ENCODE measurements at regions not wholly inside any gene's neighbourhood (a gene's known extent, or its start where the extent isn't known, plus 50 kb on each side); places are given as distances from the start of the nearest gene placed in this dataset.
"Not testable (repeated sequence)": the region's sequence is repeated elsewhere in the genome, so short reads cannot be mapped to it uniquely, and the experiment has no call there.

DNA sequence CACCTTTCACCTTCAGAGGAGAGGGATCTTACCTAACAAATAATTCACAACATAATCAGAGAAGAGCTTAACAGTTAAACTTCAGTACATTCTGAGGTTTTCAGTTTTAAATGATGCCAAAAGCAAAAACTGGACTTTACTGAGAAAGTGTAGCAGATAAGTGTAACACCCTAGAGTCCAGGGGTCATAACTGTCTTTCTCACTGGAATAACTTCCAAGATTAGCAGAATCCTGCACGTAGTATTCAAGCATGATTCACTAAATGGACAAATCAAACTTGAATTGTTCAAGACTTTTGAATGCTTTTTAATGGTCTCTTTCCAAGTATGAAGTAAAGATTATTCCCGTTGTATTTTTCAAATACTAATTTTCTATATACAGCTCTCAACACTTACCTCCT is 180.1 kb upstream of the NREP start:
- DNase-seq, result no peak

DNA sequence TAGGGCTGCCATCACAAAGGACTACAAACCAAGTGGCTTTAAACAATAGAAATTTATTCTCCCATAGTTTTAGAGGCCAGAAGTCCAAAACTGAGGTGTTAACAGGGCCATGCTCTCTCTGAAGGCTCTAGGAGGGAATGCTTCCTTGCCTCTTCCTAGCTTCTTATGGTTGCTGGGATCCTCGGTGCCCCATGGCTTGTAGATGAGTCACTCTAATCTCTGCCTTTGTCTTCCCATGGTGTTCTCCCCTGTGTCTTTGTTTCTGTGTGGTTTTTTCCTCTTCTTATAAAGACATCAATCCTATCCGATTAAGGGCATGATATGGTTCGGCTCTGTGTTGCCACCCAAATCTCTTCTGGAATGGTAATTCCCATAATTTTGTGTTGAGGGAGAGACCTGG is 178.8 kb upstream of the NREP start:
- peak; percentile 12 for DNase-seq

DNA sequence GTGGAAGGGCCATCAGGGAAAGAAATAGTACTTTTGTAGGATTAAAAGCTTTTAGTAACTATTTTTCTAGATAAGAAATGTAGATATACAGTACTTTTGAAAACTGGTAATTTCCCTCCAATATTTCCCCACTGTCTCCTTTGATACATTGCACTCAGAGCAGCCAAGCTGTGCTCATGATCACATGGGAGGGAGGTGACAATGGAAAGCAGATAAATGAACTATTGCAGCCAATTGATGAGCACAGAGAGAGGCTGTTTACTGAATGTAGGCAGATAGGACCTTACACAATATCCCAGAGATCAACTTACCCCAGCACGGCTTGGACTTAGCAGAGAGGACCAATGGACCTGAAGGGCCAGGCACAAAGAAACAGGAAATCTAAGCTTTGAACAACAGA is 178.0 kb upstream of the NREP start:
- no peak for DNase-seq

DNA sequence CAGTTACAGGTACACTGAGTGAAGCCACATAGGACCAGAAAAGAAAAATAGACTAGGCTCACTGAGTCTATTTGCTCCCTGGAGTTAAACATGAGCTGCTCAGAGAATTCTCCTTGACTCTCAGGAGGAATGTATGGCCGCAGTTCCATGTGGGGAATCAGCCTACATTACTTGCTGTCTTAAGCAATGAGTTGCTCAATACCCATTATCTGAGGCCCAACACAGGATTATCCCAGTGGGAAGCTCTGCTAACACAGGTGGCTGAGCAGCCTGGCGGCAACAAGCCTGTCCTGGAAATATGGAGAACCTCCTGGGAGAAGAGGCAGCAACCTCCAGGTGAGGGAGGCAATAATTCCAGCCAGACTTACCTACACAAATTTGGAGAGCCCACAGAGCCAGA is 177.5 kb upstream of the NREP start:
- peak; percentile 51 for DNase-seq

DNA sequence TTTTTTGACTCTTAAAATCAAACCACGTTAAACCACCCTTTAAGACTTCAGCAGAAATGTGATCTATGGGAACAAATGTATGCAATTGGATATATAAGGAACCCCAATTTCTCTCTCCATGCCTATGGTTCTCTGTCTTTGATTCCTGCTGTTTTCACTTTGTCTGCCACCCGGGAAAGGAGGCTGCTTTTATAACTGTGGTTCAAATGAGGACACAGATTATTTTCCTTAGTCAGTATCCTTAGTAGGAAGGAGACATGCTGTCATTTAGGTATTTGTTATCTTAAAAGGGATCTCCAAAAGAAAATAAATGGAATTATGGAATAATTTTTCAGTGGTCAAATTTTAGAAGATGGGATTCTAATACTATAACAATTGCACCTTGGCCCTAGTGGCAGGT is 176.1 kb upstream of the NREP start:
- no peak for DNase-seq

DNA sequence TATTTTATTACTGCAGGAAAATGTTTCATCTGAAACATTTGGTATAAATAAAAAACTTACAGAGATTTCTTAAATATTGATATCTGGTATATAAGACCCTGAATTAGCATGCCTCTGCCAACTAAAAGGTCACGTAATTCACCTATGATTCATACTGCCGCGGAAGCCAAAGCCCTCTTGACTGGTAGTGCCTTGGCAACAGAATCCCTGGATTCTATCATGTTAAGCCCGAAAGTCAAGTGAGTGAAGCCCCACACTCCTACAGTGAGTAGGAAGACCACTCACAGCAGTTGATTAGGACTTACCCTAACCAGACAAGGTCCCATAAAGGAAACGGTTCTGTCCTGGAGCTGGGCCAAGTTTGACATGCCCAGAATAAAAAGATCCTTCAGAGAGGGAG is 175.6 kb upstream of the NREP start:
- no peak for DNase-seq

DNA sequence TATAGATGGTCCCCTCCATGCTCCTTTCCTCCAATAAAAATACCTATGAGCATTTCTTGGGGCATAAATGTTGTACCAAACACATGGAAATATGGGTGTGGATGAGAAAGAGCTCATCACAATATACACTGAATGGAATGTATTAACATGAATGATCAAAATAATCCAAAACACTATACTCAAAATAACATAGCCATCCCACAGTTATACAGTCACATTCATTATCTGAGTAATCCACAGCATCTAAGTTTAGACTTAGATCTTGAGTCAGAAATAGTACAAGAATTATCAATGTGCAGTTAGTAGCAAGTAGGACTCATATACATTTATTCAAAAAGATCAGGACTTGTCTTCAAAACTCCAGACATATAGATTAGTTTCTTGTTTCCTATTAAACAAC is 175.2 kb upstream of the NREP start:
- no peak for DNase-seq

DNA sequence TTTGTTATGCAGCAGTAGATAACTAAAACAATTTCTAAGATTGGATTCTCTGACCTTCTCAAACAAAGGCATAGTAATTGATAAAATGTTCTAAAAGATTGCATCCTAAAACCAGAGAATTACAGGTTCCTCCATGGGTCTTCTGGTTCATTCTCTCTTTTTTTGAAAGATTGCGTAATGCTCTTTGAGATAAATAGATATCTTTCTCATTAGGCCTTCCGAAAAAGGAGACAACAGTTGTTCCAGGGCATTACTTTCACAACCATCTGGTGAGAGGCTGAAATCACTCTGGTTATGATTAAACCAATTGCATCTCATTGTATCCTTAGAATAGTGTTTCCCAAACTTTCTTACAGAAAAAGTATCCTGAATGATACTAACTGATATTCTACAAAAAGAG is 174.7 kb upstream of the NREP start:
- no peak for DNase-seq

DNA sequence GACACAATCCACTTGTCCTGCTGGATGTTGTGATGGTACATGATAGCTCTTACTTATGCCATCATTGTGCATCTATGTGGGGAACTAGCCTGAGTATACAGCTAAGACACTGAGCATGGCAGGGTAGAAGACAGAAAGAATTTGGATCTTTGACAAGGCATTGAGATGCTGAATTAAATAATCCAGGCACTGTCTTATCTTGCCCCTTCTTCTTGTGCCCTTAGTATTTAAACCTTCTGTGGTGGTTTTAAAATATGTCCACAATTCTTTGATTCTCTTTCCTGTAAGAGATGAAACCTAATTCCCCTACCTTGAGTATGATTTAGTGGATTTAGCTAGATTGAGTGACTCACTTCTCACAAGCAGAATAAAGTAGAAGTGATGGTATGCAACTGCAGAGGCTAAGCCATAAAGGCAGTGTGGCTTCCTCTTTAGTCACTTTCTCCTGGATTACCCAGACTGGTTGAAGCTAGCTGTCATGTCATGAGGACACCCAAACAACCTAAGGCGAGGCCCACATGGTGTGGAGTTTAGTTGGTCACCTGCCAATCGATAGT is 174.0 kb upstream of the NREP start:
- no peak for DNase-seq

DNA sequence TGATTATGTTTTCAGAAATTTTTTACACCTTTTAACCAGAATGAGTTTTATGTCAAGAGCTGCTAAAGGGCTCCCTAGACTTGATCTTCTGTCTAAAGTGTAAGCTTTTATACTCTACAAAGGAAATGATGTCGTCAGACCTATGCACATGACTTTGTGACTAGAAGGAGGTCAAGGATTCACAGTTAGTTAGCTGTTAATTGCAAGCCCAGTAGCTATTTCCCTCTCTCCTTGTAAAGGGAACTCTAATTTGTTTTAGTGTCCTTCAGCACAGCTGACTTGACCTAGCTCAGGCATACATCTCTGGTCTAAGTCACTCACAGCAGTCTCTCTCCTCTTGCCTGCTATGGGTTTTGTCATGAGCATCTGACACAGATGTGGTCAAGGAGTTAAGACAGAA is 173.5 kb upstream of the NREP start:
- DNase-seq, result no peak

DNA sequence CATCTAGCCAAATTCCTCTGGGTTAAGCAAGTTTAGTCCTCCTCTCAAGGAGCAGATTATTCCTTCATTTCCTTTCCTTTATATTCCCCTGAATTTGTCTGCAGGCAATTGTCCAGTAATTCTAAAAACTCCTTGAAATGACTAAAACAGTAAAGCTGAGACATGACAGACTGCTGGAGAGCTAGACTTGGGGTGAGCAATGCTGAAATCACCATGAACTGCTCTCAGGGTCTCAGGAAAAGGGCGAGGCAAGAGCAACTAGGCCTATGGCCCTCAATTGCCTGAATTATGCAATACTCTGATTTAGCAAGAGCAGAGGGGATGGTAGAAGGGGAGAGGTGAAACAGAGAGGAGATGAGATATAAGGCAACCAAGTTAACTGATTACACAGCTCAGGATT is 172.9 kb upstream of the NREP start:
- no peak for DNase-seq

DNA sequence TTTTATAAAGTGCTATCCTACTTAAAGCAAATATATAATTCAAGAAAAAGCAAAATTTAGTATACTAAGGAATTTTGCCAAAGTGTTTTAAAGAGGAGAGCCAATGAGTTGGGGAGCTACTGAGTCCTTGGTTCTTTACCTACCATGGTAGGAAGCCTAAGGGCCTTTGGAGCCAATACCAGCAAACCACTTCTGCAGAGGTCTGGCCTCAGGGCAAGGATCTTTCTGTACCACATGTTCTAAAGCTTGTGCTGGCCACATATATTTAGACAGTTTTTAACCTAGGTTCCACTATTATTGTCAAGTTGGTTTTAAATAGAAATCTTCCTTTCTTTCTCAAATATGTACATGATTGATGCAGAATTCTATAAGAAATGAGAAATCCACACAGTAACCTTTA is 172.3 kb upstream of the NREP start:
- DNase-seq, result no peak

DNA sequence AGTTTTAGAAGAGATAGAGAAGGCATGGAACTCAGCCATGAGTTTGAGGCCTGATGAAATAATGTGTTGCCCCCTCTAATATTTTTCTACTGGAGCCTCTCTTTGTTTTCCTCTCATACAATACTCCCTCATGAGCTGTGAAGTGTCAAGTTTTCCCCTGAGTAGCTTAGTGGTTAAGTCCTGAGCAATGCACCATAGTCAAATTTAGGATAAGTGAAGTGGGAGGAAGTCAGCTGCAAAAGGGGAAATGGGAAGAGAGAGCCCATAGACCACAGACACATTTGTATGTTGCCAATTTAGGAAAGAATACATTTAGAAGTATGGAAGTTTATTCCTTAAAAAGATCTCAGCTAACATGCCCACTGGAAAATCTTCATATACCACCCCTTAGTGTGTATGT is 171.5 kb upstream of the NREP start:
- DNase-seq, result no peak

DNA sequence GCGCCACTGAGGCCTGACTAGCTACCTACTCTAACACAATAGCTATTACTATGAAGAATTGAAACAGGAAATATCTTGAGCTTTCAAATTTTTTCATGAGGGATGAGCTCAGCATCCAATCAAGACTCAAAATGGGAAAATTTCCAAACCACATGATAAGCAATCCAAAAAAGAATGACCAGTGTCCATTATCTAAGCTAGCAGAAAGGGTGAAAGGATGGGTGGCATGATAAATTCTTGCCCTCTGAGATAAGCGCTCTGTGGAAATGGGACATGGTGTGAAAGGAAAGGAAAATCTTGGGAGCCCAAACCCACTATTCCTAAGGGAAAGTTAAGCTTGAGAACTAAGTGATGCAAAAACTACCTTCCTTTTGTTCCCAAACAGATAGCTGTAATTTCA is 170.2 kb upstream of the NREP start:
- DNase-seq, result no peak

DNA sequence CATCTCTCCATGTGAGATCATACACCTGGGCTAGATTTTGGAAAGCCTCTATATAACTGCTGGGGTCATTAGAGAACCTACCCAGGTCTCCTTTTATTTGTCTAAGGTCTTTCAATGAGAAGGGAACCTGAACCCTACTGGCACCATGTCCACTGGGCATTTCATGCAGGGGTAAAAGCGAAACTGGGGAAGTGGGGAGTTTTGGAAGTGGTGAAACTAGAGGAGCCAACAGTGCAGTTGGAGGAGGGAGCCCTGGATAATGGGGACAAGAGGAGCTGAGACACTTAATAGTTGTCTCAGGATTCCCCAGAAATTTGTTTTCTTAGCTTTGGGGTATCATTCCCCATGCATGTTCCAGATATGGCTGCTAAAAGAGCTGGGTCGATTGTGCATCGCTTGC is 169.0 kb upstream of the NREP start:
- DNase-seq, result no peak

DNA sequence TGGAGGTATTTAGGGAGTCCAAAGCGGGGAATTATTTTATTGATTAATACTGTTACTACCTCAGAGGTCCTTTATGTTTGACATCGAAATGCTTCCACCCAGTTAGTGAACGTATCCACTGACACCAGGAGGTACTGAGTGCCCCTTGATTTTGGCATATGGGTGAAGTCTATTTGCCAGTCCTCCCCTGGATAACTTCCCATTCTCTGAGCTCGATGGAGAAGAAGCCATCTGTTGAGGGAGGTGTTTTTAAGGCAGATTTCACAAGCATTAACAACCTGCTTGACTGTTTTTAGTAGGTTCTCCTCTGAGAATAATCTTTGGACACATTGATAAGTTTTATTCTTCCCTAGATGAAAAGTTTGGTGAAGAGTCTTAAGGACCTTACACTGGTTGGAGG is 165.3 kb upstream of the NREP start:
- DNase-seq, result no peak

DNA sequence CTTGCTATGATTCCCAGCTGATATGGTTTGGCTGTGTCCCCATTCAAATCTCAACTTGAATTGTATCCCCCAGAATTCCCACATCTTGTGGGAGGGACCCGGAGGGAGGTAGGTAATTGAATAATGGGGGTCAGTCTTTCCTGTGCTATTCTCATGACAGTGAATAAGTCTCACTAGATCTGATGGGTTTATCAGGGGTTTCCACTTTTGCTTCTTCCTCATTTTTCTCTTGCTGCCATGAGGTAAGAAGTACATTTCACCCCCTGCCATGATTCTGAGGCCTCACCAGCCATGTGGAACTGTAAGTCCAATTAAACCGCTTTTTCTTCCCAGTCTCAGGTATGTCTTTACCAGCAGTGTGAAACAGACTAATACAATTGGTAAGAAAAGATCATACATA is 164.7 kb upstream of the NREP start:
- DNase-seq, result not testable (repeated sequence)

DNA sequence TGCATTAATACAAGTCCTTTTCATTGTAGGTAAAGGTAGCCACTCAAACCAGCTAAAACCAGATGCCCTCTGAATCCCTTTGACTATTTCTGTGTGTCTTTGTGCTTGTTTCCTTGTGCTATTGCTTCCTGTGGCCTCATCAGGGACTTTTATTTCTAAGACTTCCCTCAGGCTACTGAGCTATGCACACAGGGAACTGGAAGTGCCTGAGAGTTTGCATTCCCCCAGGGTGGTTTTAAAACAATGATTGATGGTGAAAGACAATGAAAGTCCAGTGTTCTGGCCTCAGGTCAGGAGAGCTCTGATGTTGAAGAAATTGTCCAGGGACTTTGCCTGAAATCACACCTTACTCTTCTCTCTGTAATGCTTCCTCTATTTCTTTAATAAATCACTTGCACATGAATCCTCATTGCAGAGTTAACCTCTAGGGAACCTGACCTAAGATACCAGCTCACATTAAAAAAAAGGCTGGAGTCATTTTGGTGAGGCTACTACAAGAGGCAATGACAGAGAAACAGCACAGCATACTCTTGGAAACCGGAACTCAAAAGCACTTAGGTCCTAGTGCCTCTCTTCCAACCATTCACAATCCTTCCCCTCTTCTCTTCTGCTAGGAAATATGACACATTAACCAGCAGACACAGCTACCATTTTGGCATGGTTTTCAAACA is 158.1 kb upstream of the NREP start:
- no peak for DNase-seq

DNA sequence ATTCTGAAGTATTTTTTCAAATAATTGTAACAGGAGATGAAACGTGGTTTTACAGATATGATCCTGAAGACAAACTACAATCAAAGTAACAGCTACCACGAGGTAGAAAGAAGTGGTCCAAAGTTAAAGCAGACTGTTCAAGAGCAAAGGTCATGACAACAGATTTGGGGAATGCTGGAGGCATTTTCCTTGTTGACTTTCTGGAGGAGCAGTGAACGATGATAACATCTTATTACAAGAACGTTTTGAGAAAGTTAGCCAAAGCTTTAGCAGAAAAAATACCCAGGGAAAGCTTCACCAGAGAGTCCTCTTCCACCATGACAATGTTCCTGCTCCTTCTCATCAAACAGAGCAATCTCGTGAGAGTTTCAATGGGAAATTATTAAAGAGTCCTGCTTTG is 145.4 kb upstream of the NREP start:
- no peak for DNase-seq

DNA sequence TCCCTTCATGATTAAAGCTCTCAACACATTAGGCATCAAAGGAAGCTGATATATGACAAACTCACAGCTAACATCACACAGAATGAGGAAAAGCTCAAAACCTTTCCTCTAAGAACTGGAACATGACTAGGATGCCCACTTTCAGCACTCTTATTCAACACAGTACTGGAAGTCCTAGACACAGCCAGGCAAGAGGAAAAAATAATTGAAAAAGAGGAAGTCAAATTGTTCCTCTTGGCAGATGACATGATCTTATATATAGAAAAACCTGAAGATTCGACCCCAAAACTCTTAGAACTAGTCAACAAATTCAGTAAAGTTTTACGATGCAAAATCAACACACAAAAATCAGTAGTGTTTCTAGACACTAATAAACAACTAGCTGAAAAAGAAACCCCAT is 144.3 kb upstream of the NREP start:
- DNase-seq, result no peak

DNA sequence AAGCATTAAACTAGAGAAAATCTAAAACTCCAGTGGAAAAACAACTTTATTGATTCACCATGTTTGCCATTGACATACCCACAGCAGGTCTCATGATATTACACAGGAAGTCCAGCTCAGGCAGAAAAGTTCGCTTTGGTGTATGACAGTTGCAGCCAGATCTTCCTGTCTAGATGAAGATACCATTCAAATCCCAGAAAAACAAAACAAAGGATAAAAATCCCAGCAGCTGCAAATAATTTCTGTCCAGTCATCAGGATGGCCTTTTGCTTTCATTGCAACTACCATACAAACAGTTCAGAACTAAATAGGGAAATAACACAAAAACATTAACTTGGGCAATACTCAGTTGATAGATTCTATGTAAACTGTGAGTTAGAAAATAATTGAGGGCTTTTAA is 136.0 kb upstream of the NREP start:
- DNase-seq, result no peak

DNA sequence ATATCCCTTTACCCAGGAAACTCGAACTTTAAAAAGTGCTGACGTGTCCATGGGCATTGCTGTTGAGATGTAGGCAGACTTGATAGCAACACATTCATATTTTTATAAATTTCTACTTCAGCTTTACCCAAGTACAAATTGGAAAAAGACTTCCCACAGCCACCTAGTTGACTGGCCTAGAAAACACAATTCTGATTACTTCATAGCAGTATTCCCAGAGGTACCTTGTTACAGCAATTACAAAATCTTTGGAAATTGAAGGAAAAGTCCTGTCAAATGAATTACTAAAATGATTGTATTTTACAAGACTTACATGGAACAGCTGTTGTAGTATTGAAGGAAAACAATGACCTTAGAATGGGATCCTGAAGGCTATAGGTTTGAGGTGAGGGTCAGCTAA is 130.7 kb upstream of the NREP start:
- no peak for DNase-seq

DNA sequence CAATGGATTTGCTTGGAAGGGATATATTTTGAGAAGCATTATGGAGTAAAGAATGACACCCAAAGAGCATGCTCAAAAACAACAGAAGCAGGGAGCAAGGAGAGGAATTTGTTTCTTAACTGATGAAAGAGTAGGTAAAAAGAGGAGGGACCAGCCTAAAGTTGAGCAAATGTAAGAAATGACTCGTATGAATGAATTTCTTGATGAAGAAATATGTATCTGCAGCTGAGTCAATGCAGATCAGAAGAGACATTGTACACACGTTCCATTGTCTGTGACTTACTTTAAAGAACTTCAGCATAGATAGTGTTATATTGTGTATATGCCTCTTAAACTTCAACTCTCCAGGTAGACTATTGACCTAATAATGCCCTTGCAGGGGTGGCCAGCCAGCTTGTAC is 112.7 kb upstream of the NREP start:
- no peak for DNase-seq

DNA sequence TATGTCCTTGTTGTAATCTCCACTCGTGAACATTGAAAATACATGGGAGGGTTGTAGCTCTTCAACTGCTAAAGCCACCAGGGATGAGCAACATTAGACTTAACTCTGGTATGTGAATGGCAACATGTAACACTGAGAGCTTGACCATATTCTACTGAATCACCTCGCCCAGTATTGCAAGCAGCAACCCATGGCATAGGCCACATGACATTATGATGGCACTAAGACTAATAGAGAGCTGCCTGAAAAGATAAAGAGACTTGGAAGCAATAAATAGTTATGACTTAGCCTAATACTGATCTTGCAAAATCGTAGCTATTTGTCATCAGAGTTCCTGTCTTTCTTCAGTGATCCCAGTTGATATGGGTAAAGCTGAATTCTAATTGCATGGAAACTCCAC is 108.4 kb upstream of the NREP start:
- DNase-seq, result no peak

DNA sequence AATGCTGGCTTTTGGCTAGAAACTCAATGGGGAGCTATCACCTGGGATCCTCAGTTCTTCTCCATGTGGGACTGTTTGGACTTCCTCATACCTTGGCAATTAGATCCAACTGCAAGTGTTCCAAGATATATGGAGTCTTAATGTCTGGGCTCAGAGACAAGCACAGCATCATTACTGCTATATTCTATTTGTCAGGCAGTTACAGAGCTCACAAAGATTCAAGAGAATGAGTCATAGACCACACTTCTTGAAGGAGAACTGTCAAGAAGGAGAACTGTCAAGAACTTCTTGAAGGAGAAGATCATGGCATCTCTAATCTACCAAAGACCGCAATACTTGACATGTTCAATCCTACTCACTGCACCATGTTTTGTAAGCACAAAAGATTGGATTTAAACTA is 106.8 kb upstream of the NREP start:
- DNase-seq, result no peak
